ENCODE measurements at regions not wholly inside any gene's neighbourhood (a gene's known extent, or its start where the extent isn't known, plus 50 kb on each side); places are given as distances from the start of the nearest gene placed in this dataset.

DNA sequence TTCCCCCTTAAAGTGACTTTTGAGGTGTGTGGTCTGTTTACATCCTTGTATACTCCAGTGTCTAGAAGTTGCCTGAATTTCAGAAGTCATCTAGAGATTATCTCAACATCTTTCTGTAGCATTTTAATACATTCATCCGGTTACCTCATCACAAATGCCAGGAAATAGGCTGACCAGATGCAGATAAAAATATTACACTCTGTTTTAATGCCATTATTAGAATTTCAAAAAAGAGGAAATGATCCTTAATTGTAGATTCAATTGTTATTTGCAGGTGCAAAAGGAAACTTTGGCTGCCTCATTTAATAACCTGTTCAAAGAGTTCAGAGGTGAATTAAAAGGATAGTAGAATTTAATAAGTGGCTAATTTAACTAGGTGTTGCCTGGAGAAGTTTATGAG is 290.9 kb downstream of the C3orf38 start:
- DNase-seq (ENCODE audit: low read depth) = no peak
- no peak overlapping the region for H3K4me3 ChIP-seq (ENCODE audit: low read depth, low read length)
- TF ChIP-seq, protein P1, sequence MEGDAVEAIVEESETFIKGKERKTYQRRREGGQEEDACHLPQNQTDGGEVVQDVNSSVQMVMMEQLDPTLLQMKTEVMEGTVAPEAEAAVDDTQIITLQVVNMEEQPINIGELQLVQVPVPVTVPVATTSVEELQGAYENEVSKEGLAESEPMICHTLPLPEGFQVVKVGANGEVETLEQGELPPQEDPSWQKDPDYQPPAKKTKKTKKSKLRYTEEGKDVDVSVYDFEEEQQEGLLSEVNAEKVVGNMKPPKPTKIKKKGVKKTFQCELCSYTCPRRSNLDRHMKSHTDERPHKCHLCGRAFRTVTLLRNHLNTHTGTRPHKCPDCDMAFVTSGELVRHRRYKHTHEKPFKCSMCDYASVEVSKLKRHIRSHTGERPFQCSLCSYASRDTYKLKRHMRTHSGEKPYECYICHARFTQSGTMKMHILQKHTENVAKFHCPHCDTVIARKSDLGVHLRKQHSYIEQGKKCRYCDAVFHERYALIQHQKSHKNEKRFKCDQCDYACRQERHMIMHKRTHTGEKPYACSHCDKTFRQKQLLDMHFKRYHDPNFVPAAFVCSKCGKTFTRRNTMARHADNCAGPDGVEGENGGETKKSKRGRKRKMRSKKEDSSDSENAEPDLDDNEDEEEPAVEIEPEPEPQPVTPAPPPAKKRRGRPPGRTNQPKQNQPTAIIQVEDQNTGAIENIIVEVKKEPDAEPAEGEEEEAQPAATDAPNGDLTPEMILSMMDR (IDR thresholded peaks at IDR 0.05; ENCODE audit: low read depth, low read length) = no peak
- TF ChIP-seq POLR2A (IDR thresholded peaks at IDR 0.05; ENCODE audit: extremely low read depth, insufficient read length) = no peak
- TF ChIP-seq, protein P2, sequence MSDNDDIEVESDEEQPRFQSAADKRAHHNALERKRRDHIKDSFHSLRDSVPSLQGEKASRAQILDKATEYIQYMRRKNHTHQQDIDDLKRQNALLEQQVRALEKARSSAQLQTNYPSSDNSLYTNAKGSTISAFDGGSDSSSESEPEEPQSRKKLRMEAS (IDR thresholded peaks at IDR 0.05; ENCODE audit: low read depth, low read length) = no peak
- no peak for TF ChIP-seq MYC (IDR thresholded peaks at IDR 0.05; ENCODE audit: low read depth, low read length)

DNA sequence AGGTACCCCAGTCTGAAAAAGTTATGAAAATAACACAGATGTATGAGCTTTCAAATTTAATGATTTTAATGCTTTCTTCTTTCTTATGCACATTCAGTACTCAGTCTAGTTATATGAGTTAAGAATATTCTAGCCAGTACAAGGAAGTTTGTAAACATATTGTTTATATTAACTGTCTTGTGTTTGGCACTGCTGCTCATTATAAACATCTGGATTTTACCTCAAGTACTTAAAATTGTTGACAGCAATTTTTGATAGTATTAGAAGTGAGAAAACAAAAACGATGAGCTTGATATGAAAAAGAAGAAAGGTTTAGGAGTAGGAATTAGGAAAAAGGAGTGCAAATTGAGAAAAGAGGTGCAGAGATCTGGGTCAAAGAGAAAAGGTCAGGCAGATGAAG is 293.3 kb downstream of the C3orf38 start:
- TF ChIP-seq MYC (IDR thresholded peaks at IDR 0.05; ENCODE audit: low read depth, low read length) = no peak
- TF ChIP-seq, protein P2 (IDR thresholded peaks at IDR 0.05; ENCODE audit: low read depth, low read length) = no peak
- TF ChIP-seq, protein P1 (IDR thresholded peaks at IDR 0.05; ENCODE audit: low read depth, low read length) = no peak
- TF ChIP-seq POLR2A (IDR thresholded peaks at IDR 0.05; ENCODE audit: extremely low read depth, insufficient read length) = no peak
- no peak overlapping the region for H3K4me3 ChIP-seq (ENCODE audit: low read depth, low read length)
- DNase-seq (ENCODE audit: low read depth) = no peak

DNA sequence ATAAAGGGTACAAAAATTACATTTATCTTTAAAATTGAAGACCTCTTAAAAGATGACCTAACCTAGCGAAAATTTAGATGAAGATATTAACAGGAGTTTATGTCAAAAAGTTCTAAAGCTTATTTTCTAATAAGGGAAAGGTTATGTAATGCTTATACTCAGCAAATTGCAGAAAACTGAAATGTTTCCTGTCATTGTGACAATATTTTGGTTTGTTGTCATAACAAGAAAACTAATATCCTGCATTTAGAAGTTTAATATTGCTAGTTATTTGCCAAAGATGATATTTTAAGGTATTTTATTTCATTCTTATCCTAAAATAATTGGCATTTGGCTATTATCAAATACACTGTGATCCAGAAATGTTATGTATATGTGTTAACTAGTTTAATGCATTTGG is 294.5 kb downstream of the C3orf38 start:
- no peak overlapping the region for H3K4me3 ChIP-seq (ENCODE audit: low read depth, low read length)
- TF ChIP-seq POLR2A (IDR thresholded peaks at IDR 0.05; ENCODE audit: extremely low read depth, insufficient read length) (no peak), MYC (IDR thresholded peaks at IDR 0.05; ENCODE audit: low read depth, low read length) (no peak)
- TF ChIP-seq, protein P2 (IDR thresholded peaks at IDR 0.05; ENCODE audit: low read depth, low read length) = no peak
- TF ChIP-seq, protein P1 (IDR thresholded peaks at IDR 0.05; ENCODE audit: low read depth, low read length) = no peak
- no peak for DNase-seq (ENCODE audit: low read depth)

DNA sequence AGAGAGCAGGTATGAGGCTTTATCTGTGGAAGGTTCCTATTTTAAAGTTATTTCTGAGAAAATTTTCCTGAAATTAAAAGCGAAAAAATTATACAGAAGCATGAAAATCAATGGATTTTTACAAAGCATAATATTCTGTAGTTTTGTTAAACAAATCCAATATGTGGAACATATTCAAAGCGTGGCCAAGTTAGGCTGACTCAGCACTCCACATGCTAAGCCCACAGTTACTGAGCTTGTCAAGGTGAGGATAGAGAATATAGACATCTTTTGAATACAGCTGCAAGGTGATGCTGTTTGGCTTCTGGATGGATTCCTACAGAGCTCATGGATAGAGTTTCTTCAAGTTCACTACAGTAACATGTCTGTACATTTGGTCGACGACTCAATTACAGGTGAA is 302.5 kb downstream of the C3orf38 start:
- TF ChIP-seq, protein P1 (IDR thresholded peaks at IDR 0.05; ENCODE audit: low read depth, low read length) = no peak
- TF ChIP-seq, protein P2 (IDR thresholded peaks at IDR 0.05; ENCODE audit: low read depth, low read length) = no peak
- no peak for TF ChIP-seq MYC (IDR thresholded peaks at IDR 0.05; ENCODE audit: low read depth, low read length)
- TF ChIP-seq POLR2A (IDR thresholded peaks at IDR 0.05; ENCODE audit: extremely low read depth, insufficient read length) = no peak
- no peak overlapping the region for H3K4me3 ChIP-seq (ENCODE audit: low read depth, low read length)
- no peak for DNase-seq (ENCODE audit: low read depth)

DNA sequence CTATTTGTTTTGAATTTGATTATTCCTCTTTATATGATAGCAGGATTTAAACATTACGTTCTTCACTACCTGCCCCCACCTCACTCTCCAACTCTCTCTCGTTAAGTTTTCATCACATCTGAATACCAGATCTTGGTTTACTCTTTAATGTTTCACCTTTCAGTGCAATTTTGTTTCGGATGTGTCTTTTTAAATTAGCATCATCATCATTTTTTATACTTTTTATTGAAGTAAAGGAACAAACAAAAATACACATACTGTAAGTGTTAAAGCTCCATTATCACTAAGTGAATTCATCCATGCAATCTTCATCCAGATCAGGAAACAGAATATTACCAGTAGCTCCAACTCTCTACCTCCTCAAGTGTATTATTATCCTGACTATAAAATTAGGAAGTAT is 310.6 kb downstream of the C3orf38 start:
- DNase-seq (ENCODE audit: low read depth) = no peak
- TF ChIP-seq, protein P1 (IDR thresholded peaks at IDR 0.05; ENCODE audit: low read depth, low read length) = no peak
- TF ChIP-seq MYC (IDR thresholded peaks at IDR 0.05; ENCODE audit: low read depth, low read length) (no peak), POLR2A (IDR thresholded peaks at IDR 0.05; ENCODE audit: extremely low read depth, insufficient read length) (no peak)

DNA sequence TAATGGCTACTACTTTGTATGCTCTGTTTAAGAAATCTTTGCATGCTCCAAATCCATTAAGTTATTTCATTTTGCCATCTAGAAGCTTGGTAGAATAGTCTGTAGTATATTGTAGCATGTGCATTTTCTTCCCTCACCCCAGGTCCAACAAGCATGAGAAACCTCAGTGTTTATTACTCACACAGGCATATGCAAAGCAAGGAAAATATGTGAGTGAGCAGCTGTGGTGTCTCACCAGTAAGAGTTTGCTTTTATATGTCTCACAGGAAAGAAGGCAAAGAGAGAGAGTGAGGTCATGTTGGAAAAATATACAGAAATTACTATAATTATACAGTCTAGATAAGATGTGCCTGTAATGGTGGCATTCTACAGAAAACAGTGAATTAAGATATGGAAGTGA is 312.5 kb downstream of the C3orf38 start:
- H3K4me3 ChIP-seq (ENCODE audit: low read depth, low read length) = no peak overlapping the region
- no peak for DNase-seq (ENCODE audit: low read depth)
- TF ChIP-seq MYC (IDR thresholded peaks at IDR 0.05; ENCODE audit: low read depth, low read length) (no peak), POLR2A (IDR thresholded peaks at IDR 0.05; ENCODE audit: extremely low read depth, insufficient read length) (no peak)
- TF ChIP-seq, protein P2 (IDR thresholded peaks at IDR 0.05; ENCODE audit: low read depth, low read length) = no peak
- TF ChIP-seq, protein P1 (IDR thresholded peaks at IDR 0.05; ENCODE audit: low read depth, low read length) = no peak

More for the DNA sequence above, 310.6 kb downstream of the C3orf38 start:
- no peak overlapping the region for H3K4me3 ChIP-seq (ENCODE audit: low read depth, low read length)

All from NB4 (cell line).